NCI-H2227 (cell line): ENCODE measurements at regions not wholly inside any gene's neighbourhood (a gene's known extent, or its start where the extent isn't known, plus 50 kb on each side); places are given as distances from the start of the nearest gene placed in this dataset.
"Not testable (repeated sequence)": the region's sequence is repeated elsewhere in the genome, so short reads cannot be mapped to it uniquely, and the experiment has no call there.

Experiments
- DNase-seq: peaks from one replicate; lab custom pipeline; 2025; ENCODE audit not compliant: unreplicated experiment; lab: John Stamatoyannopoulos, UW

DNA sequence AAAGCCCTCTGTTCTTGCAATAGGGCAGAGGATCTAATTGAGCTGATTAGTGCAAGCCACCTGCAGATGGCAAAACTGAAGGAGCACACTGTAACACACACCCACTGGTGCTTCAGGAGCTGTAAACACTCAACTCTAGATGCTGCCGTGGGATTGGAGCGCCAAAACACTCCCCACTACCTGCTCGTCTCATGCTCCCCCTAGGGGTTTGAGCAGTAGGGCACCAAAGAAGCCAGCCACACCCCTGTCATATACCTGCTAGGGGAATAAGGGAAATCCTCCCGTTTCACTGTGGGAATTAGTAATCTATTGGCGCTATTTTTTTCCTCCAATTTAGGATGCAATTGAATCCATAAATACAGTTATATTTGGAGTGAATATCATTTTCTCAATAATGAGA is 360.2 kb downstream of the GLUD2 start:
- no peak for DNase-seq

DNA sequence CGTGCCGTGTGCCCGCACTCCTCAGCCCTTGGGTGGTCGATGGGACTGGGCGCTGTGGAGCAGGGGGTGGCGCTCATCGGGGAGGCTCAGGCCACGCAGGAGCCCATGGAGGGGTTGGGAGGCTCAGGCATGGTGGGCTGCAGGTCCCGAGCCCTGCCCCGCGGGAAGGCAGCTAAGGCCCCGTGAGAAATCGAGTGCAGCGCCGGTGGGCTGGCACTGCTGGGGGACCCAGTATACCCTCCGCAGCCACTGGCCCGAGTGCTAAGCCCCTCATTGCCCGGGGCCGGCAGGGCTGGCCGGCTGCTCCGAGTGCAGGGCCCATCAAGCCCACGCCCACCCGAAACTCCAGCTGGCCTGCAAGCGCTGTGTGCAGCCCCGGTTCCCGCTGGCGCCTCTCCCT is 384.1 kb downstream of the GLUD2 start:
- DNase-seq: not testable (repeated sequence)

DNA sequence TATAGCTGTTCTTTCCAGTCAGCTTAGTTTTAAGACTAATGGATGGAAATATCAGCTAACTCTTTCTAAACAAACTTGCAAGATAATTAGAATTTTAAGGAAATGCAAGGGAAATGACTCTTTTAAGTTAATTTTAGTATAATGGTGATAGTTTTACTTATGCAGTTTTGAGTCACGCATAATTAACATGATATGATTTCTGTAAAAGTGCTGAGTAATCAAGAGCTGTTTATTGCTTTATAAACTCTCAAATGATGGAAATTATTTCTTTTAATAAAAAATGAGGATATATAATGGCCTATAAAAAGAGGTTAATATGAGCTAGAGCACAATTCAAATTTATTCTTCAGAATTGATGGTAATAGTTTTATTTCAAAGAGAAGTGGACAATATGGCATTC is 385.9 kb downstream of the GLUD2 start:
- DNase-seq: no peak

DNA sequence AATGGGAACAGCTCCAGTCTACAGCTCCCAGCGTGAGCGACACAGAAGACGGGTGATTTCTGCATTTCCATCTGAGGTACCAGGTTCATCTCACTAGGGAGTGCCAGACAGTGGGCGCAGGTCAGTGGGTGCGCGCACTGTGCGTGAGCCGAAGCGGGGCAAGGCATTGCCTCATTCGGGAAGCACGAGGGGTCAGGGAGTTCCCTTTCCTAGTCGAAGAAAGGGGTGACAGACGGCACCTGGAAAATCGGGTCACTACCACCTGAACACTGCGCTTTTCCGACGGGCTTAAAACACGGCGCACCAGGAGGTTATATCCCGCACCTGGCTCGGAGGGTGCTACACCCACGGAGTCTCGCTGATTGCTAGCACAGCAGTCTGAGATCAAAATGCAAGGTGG is 390.3 kb downstream of the GLUD2 start:
- not testable (repeated sequence) for DNase-seq

DNA sequence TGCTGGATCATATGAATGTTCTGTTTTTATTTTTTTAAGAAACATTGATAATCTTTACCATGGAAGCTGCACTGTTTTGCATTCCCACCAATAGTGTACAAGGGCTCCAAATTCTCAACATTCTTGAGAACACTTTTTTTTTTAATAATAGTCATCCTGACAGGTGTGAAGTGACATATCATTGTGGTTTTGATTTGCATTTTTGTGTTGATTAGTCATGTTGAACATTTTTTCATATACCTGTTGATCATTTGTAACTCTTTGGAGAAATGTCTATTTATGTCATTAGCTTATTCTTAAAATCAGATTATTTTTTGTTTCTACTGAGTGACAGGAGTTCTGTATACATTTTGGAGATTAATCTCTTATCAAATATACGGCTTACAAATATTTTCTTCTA is 408.5 kb downstream of the GLUD2 start:
- no peak for DNase-seq

DNA sequence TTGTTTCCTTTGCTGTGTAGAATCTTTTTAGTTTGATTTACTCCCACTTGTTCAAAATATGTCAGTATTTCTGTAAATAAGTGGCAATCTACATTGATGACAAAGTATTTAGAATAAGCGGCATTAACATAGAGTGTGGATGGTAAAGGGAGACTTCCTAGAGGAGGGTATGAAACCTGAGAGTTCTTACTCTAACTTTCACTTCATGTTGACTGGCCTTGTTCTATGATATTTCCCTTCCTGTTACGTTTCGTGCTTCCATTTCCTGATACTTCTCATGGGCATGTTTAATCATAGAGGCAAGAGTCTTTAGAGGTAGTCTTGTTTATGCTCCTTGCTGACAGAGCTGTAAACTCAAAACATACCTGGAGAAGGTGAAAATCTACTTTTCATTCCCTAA is 408.9 kb downstream of the GLUD2 start:
- DNase-seq: no peak

DNA sequence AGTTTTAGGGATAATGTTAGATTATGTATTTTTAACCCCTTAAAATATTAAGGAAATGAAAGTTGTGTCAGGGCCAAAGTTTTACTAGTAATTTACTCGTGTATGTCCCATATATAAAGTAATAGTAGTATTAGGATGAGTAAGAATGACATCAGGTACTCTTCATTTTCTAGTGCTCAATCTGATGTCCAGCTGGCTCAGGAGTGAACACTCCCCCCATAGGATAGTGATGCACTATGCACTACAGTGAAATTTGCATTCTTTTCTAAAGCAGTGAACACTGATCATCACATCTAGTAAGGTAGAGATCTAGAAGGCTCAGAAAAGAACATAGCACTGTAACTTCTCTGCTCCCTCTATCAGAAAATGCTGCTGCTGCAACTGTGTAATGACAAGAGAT is 409.7 kb downstream of the GLUD2 start:
- no peak for DNase-seq

DNA sequence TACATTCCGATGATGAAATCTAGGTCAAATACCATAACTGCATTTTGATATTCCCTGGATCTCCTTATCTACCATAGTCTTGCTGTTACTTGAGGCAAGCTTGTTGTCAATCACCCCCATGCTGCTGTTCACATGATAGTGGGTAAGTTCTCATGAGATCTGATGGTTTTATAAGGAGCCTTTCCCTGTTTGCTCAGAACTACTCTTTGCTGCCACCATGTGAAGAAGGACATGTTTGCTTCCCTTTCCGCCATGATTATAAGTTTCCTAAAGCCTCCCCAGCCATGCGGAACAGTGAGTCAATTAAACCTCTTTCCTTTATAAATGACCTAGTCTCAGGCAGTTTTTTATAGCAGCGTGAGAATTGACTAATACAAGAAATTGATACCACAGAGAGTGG is 432.0 kb downstream of the GLUD2 start:
- DNase-seq: no peak

DNA sequence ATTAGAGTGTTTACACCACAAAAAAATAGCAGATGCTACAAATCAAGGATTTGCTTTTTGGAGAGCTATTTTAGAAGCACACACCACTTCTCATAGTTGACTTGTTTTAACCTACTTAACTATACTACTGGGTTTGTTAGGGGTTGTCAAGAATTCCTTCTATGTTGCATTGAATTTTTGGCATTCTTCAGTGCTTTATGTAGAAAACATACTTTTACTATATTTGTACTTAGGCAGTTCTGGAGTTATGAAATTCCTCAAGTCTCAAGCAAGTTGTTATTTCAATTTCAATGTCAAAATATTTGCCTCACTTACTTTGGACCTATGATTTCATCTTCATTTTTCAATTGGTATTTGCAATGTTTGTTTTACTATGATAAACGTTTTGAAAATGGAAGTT is 449.6 kb downstream of the GLUD2 start:
- DNase-seq: no peak

DNA sequence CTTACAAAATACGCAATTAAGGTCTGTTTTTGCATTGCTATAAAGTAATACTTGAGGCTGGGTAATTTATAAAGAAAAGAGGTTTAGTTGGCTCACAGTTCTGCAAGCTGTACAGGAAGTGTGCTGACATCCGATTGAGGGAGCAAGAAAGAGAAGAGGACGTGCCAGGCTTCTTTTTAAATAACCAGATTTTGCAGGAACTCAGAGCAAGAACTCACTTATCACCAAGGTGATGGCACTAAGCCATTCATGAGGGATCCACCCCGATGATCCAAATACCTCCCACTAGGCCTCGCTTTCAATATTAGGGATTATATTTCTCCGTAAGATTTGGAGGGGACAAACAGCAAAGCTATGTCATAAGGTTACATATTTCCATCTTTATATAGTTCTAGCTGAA is 456.7 kb downstream of the GLUD2 start:
- DNase-seq: no peak

DNA sequence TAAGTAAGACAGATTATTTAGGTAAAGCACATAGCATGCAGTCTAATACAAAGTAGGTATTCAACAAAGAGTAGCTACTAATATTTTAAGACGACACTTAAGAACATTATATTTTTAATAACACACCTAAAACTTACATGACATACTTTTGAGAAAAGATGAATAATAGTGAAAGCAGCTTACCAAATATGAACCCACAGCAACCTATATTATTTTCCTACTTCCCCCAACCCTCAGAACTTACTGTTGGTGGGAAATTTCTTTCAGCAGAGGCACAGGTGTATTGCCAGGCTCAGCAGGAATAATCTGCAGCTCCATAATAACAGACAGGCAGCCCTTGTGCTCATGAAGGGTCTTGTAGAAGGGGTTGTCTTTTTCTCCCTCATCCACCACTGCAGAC is 498.9 kb downstream of the GLUD2 start:
- no peak for DNase-seq

DNA sequence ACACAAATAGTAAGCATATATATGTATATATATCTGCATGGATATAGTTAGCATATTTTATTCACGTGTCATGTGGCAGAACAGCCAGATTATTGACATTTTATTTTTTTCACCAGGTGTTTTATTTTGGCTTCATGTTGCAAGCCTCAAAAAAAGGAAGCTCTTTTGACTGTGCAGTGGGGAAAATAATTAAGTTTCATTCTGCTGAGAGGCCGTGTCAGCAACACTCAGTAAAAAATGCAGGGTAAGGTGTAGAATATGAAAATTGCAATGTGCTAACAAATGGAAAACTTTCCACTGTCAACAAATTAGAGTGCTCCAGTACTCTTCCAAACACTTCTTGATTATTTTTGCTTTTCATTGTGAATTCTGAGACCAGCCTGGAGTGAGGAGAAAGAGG is 511.5 kb downstream of the GLUD2 start:
- DNase-seq: no peak

DNA sequence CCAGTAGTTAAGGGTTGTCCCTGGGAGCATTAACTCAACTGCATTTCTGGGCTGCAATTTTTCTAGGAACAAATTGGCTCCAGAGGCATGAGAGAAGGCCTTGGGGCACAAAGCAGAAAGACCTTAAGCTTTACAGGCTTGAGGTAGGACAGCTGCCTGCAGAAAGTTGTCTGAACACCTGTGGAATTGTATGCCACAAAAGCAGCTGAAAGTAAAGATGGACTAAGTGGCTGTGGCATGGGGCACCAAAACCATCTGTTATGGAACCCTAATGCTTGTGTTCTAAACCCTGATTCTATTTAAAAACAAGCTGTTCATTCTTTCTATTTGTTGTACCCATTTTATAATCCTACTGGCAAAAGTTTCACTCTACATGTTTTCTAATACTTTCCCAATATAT is 515.2 kb downstream of the GLUD2 start:
- DNase-seq: no peak

DNA sequence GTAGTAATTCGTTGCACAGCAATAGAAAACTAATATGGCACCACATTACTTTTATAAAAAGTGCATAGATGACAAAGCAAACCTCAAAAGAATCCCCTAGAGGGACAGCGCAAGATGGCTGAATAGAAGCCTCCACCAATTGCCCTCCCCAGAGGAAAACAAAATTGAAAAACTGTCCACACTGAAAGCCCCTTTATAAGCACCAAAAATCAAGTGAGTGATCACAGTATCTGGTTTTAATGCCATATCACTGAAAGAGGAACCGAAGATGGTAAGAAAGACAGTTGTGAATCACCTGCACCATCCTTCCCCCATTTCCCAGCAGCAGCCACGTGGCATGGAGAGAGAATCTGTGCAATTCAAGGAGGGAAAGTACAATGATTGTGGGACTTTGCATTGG is 522.2 kb downstream of the GLUD2 start:
- DNase-seq: no peak

DNA sequence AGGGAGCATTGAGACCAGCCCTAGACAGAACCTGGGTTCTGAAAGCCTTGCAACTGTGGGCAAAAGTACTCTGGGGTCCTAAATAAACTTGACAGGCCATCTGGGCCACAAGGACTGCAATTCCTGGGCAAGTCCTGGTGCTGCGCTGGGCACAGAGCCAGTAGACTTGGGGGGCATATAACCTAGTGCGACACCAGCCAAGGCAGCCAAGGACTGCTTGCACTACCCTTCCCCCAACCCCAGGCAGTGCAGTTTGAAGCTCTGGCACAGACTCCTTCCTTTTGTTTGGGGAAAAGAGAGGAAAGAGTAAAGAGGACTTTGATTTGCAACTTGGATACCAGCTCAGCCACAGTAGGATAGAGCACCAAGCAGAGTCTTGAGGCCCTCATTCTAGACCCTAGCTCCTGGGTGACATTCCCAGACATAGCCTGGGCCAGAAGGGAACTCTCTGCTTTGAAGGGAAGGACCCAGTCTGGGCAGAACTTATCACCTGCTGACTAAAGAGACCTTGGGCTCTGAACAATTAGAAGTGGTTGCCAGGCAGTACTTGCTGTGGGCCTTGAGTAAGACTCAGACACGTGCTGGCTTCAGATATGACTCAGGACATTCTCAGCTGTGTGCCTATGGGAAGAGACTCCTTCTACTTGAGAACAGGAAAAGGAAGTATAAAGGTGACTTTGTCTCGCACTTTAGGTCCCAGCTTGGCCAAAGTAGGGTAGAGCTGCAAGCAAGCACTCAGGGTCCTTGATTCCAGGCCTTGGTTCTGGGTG is 522.8 kb downstream of the GLUD2 start:
- DNase-seq: no peak

DNA sequence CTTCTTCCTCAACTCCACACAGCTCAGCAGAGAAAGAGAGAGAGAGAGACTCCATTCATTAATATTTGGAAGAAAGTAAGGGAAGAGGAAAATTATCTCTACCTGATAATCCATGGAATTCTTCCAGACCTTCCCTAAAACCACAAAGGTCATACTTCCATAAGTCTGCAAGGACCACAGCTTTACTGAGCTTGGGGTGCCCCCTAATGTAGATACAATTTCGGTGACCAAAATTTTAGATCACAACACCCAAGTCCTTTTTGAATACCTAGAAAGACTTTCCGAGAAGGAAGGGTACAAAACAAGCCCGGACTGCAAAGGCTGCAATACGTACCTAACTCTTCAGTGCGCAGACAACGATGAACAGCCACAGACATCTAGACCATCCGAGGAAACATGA is 523.9 kb downstream of the GLUD2 start:
- no peak for DNase-seq

DNA sequence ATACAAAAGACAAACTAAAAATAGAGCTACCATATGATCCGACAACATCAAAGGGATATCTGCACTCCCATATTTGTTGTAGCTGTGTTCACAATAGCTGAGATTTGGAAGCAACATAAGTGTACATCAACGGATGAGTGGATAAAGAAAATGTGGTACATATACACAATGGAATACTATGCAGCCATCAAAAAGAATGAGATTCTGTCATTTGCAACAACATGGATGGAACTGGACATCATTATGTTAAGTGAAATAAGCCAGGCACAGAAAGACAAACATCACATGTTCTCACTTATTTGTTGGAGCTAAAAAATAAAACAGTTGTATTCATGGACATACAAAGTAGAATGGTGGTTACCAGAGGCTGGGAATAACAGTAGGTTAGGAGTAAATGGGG is 527.0 kb downstream of the GLUD2 start:
- DNase-seq: not testable (repeated sequence)

DNA sequence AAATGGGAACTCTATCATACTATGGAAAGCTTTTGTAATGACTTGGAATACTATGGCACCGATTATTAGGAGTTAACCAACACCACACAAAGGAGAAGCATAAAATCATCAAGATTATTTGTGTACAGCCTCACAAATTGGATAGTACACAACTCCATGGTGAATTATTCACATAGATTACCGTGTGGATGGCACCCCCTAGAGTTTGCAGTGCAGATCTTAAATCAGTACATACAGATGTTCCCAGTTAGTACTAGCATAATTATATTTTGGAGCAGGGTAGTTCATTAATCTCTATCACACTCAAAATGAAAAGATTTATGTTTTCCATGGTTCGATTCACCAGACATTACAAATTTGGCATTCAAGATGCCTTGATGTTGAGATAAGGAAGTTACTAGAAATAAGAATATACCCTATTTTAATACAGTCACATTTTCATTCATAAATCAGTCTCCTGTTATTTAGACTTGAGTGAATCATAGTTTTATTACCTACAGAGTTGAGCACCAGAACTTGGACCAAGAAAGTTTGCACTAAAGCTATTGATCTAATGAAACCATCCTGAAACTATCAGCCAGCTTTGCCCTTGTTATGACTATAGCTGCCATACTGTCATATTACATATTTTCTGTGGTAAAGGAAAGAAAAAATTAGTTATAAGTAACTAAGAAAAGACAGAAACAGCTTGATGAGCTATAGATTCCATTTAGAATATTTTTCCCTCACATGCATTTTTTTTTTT is 531.8 kb downstream of the GLUD2 start:
- DNase-seq: no peak

DNA sequence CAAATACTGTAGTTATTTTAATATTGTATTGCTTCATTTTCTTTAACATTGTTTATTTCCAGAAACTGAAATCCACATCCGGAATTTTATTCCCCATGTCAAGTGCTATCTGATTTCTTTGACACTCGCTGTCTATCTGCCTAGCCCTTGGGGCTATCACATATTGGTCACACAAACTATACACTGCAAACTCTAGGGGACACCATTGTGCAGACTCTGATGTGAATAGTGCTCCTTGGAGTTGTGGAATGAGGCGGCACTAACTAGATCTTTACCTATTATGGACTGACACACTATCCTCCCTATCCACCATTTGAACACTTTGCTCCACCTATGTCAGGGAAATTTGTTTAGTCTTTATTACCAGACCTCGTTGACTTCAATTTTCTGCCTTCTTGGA is 534.5 kb downstream of the GLUD2 start:
- DNase-seq: no peak

DNA sequence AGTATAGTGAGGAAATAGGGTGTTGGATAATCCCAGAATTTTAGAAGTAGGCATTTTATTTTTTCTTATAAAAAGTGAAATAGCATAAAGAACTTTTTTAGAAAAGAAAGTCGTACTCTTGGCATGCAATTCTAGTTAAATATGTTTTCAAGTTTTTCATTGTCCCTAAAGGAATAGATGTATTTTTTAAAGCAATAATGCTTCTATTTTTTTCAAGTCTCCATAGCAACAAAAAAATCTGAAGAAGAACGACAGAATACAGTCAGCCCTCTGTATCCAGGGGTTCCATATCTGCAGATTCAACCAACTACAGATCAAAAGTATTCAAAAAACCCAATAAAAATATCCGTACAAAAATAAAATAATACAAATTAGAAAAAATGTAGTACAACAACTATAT is 538.2 kb downstream of the GLUD2 start:
- no peak for DNase-seq

DNA sequence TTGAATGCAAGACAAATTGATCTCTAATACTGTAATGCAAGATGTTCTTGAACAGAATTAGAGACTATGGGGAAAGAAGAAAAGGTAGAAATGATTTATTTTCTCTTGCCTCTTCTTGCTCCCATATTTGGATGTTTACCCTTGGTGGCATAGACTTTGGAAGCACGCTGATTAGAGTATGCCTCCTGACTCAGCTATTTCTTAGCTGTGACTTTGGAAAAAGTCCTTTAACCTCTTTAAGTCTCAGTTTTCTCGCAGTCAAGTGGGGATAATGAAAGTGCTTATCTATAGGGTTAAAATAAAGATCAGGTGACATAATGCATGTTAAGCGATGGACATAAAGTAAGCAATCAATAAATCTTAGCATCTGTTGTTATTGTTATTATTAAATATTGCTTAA is 545.5 kb downstream of the GLUD2 start:
- no peak for DNase-seq

DNA sequence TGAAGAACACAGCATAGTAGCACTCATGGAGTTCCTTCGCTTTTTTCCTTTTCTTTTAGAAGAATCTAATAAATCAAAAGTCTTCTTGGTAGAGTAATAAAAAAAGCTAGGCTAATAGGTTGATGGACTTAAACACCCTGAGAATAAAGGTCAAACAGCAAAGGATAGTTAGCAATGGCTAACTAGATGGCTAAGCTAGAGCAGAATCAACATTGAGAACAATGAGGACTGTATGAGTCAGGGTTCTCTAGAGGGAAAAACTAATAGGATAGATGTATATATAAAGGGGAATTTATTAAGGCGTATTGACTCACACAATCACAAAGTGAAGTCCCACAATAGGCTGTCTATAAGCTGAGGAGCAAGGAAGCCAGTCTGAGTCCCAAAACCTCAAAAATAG is 550.9 kb downstream of the GLUD2 start:
- DNase-seq: no peak

DNA sequence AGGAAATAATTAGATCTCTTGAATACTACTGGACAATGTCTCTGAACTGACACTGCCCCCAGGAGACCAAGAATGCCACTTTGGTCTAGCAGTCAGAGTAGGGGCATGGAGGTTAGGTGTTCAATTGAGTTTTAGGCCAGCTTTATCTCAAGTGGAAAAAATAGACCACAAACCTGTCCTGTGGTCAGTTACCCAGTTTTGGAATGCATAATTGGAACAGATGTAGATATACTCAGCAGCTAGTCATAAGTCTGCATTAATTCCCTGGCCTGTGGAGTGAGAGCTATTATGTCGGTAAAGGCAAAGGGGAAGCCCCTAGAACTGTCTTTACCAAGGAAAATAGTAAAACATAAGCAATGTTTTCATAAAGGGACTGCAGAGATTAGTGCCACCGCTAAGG is 587.7 kb downstream of the GLUD2 start:
- DNase-seq: no peak
